GM21390 (cell line): ENCODE measurements at regions not wholly inside any gene's neighbourhood (a gene's known extent, or its start where the extent isn't known, plus 50 kb on each side); places are given as distances from the start of the nearest gene placed in this dataset.
"Not testable (repeated sequence)": the region's sequence is repeated elsewhere in the genome, so short reads cannot be mapped to it uniquely, and the experiment has no call there.

Experiments used
- ATAC-seq: cut with Tn5 transposase; IDR thresholded peaks from one replicate; pipeline ENCODE4 v1.9.1; 2021; ENCODE audit not compliant: unreplicated experiment

DNA sequence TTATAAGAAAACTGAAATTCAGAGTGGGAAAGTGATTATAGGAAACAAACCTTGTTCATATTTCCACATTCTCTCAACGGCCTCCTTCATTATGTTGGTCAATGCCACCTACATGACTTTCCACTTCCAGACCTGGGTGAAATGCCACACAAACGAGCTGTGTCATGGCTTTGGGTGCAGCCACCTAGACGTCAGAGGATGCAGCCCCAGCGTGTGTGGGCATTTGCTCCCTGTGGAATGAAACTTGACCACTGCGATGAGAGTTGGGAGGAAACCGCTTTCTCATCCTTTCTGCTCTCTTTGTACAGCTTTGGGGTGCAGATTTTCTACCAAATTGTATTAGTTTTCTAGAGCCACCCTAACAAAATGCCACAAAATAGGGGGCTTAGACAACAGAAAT lies 291.0 kb downstream of the CYRIA start:
- no peak for ATAC-seq

DNA sequence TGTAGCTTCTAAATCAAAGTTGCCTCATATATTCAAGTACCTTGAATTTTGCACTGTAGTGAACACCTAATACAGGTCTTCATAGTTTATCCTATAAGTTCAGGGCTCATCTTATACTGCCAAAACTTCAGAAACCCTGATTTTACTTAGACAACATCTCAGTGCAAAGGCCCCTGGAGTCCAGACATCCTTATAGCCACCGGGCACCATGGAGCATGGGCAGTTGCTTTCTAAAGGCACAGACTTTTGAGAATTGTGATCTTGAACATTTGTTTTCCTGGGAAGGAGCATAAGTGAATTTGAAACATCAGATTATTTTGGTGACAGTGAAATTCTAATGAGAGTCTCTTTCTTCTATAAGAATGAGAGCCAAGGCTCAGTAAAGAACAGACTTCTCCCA lies 292.3 kb downstream of the CYRIA start:
- ATAC-seq, result no peak

DNA sequence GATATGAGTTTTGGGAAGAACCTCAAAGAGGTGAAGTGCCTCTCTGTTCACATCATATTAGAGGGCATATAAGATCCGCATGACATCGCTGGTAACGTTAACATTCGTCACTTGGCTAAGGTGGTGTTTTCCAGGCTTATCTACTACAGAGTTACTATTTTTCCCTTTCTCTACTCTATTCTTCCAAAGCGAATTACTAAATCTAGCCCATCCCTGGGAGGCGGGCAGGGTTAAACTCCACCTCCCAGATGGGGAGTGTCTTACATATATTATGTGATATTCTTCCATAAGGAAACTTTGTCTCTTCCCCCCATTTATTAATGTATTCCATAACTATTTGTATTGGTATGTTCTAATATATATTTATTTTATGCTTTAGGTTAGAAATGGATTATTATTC lies 293.9 kb downstream of the CYRIA start:
- no peak for ATAC-seq

DNA sequence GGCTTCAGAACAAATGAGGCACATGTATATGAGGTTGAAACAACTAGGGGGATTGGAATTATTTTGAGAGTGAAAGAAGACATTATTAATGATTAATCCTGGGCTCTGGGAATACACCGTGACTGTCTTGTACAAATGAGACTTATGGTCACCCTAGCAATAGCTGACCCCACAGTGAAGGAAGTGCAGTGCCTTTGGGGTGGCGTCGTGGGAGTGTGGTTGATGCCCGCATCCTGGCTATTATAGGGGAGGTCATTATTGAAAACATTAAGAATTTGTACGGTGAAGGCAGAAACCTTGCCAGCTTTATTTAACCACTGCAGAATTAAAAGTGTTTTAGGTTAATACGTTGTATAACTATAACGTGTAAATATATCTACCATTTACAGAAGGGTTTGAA lies 296.7 kb downstream of the CYRIA start:
- ATAC-seq, result no peak

DNA sequence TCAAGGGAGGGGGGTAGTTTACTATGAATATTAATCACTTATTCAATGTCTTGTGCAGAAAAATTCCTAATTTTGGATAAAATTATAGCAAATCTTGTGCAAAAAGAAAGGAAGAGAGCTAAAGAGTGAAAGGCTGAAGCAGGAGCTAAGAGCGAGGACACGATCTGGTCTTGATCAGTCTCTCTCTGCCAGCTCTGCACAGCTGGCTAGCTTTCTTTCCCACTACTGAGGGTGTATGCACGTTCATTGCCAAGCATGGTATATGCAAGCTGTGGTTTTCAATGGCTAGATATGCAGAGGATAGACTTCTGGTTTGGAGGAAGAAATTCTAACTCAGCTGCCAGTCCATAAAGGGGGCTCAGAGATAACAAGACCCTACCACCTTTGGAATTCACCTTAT lies 297.3 kb downstream of the CYRIA start:
- no peak for ATAC-seq

DNA sequence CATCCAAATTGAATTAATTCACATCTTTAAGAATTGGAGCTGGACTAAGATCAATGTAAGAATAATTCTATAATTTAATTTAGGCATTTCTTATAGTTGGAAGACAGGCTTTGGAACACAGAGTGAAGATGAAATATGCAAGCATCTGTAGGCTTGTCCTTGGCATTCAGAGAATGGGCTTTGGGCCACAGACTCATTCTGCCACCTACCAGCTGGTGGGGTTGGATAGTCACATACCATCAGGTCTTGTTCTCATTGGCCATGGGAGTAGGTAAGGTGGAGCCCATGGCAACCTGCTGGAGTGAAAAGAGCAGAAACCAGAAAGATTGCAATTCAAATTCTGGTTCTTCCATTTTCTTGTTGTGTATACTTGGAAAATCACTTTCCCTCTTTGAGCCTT lies 300.3 kb downstream of the CYRIA start:
- ATAC-seq, result no peak

DNA sequence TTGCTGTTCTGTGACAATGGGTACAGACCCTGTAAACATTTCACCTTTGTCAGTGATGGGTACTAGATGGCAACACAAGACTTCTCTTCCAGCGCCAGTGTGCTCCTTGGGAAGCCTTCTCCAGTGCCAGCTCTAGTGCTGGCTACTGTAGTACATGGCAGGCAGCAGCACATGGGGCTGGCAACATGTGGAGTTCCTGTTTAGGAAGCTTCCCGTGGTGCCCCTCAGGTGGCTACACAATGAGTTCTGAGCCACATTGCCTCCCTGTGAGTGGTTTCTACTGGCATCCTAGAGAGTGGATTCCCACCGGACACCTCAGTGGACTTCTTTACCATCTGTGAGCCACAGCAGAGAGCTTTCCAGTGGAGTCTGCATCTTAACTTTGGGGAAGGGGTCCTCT lies 302.1 kb downstream of the CYRIA start:
- ATAC-seq, result no peak

DNA sequence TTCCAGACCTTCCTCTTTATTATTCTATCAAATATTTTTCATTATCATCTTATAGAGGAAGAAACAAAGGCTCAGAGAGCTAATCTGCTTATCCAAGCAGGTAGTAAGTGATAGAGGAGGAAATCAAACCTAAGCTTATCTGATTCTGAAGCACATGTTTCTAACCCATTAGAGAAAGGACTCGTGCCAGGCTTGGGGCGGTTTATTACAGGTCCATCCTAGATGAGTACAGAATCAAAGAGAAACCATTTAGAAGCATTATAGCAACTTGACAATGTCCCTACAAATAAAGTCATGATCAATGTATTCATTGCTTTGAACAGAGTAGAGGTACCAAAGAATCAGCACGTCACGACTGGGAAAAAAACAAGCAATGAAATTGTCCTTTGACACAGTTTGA lies 303.0 kb downstream of the CYRIA start:
- ATAC-seq, result no peak

DNA sequence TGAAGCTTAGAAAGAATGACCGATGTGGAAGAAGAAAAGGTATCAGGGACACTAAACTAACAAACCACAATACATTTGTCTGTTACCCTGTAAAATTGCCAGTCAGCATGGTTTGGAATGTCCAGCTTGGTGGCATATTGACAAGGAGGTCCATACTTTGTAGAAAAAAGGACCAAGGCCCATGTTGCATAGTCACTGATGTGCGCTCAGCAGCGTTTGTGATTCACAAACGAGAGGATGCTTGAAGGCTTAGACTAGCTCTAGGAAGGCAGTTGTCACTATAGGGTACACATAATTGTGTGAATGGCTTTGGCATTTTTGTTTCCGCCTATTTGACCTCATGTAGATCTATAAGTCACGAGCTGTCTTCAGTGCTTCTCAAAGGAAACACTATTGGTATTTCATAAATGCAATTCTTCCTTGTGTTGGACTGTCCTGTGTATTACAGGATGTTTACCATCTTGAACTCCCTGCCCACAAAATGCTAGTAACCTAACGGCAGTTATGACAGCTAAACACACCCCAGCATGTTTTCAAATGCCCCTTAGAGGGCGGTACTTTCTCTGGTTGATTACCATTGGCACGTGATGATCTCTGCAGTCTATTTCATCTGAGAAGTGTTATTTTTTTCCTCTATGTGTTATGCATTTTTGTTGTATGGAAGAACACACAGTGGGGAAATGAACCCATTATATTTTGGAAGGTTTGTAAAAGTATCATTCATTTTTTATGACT lies 304.2 kb downstream of the CYRIA start:
- ATAC-seq, result no peak

DNA sequence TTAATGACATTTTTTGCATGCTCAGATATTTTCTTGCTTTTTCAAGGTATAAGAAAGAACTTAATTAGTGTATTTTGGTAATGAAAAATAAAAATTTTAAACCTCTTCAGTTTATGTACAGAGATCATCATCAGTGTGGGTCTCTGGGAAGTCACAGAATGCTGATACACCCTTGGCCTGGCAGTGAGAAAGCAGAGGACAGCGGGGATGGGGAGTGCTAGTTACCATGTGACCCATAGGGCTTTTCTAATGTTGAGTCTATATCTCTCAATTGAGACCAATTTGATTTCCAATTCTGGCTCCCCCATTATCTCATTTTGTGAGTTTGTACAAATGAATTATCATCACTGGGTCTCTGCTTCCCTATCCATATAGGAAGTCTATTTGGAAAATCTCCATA lies 305.7 kb downstream of the CYRIA start:
- ATAC-seq, result no peak

DNA sequence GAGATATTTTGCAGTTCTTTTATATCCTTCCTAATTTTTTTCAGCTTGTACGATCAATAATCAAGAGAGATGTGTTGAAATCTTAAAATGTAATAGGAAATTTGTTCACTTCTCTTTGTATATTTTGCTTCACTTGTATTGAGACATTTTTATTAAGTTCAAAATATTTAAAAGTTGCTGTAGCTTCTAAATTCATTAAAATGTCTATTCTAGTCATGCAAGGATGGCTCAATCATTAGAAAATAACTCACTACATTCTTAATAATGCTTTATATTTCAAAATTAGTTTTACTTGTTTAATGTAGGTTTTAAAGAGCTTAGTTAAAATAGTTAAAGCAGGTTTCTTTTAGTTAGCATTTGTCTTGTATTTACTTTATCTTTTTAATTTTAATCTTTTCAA lies 308.4 kb downstream of the CYRIA start:
- no peak for ATAC-seq

DNA sequence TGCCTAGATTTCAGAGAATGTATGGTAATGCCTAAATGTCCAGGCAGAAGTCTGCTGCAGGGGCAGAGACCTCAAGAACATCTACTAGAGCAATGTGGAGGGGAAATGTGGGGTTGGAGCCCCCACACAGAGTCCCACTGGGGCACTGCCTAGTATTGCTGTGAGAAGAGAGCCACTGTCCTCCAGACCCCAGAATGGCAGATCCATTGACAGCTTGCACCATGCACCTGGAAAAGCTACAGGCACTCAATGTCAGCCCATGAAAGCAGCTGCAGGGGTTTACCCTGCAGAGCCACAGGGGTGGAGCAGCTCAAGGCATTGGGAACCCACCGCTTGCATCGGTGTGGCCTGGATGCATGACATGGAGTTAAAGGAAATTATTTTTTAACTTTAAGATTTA lies 314.1 kb downstream of the CYRIA start:
- ATAC-seq, result no peak

DNA sequence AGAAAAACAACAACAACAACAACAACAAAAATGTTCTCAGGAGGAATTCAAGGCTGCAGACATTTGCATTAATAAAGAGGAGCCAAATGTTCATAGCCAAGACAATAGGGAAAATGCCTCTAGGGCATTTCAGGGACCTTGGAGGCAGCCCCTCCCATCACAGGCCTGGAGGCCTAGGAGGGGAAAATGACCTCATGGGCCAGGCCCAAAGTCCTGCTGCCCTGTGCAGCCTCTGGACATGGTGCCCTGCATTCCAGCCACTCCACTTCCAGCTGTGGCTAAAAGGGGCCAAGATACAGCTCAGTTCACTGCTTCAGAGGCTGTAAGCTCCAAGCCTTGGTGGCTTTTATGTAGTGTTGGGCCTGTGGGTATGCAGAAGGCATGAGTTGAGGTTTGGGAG lies 314.5 kb downstream of the CYRIA start:
- ATAC-seq, result no peak

DNA sequence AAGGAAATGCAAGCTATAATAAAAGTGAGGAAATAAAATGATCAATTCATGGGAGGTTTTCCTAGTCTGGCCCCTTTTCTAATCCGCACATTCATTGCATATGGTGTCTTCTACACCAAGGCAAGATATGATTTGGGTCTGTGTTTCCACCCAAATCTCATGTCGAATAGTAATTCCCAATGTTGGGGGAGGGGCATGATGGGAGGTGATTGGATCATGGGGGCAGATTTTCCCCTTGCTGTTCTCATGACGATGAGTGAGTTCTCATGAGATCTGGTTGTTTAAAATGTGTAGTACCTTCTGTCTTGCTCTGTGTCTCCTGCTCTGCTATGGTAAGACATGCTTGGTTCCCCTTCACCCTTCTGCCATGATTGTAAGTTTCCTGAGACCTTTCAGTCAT lies 315.4 kb downstream of the CYRIA start:
- no peak for ATAC-seq

DNA sequence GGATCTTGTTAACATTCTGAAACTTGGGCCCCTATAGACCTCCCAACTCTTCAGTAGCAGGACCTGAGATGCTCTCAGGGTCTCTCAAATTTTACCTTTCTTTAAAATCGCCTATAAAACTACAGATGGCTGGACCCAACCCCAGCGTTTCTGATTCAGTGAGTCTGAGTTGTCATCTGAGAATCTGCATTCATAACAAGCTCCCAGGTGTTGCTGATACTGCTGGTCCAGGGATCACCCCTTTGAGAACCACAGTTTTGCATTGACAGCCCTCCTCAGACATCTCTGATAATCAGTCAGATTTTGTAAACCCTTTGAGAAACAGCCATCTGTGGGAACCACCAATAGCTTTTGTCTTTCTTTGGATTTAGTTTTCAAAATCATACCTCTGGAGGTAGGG lies 315.8 kb downstream of the CYRIA start:
- ATAC-seq, result no peak

DNA sequence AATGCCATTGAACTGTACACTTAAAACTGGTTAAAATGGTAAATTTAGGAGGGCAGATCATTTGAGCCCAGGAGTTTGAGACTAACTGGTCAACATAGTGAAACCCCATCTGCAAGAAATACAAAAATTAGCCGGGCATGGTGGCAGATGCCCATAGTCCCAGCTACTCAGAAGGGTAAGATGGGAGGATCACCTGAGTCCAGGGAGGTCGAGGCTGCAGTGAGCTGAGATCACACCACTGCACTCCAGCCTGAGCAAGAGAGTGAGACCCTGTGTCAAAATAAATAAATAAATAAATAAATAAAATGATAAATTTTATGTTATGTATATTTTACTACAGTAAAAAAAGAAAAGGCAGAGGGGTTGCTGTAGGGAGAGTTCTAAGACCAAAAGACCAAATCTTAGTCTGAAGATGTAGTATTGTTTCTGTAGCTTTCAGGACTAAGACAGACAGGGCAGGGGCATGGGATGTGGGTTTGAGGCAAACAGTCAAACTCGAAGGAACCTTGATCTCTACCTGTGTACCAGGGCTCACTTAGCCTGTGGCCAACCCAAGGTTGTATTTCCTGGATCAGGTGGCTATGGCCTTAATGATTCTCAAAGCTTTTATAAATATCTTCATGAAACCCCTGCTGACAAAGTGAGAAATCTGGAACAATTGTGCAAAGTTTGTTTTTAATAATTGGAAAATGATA lies 316.7 kb downstream of the CYRIA start:
- no peak for ATAC-seq

DNA sequence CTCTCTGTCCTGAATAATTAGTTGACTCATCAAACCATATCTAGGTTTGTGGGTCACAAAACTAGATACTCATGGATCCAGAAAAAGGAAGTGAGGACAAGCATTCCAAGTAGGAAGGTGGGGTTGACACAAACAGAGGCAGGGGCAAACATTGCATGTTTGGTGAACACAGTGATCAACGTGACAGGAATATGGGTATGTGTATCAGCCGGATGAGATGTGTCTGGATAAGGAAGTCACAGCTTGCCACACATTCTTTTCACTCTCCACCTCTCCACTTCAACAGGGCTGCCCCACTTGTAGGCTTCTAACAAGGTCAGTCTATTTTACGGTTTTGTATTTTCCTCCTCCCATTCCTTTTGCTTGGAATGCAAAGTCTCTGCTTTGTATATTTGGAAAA lies 319.0 kb downstream of the CYRIA start:
- ATAC-seq, result no peak

DNA sequence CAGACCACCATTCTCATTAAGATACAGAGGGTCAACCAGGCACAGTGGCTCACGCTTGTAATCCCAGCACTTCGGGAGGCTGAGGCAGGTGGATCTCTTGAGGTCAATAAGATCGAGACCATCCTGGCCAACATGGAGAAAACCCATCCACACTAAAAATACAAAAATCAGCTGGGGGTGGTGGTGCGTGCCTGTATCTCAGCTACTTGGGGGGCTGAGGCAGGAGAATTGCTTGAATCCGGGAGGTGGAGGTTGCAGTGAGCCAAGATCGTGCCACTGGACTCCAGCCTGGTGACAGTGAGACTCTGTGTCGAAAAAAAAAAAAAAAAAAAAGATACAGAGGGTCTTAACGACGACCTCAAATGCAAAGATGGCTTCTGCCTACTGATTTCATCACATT lies 320.4 kb downstream of the CYRIA start:
- ATAC-seq, result not testable (repeated sequence)

DNA sequence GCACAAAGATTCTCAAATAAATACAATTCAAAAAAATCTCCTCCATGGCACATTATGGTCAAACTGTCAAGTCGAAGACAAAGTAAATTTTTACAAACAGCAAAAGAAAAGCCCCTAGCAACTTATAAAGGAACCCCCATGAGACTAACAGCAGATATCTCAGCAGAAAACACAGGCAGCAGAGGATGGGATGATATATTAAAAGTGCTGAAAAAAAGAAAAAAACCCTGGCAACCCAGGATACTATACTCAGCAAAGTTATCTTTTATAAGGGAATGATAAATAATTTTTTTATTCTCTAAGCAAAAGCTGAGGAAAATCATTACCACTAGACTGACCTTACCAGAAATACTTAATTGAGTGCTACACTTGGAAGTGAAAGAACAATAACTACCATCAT lies 326.4 kb downstream of the CYRIA start:
- no peak for ATAC-seq

DNA sequence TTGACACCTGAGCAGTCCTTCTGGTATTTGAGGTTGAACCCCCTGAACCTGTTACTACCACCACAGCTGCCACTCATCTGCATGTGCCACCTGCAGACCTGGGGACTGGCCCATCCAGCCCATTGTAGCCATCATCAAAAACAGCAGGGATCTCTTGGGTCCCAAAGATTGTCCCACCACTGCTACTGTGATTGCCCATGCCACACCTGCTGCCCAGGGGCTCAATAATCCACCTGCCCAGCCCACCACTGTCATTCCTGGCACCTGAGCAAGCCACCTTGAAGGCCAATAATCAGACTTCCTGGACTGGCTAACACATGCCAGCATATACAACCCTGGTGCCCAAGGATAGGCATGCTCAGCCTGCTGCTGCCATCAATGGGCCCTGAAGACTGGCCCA lies 327.6 kb downstream of the CYRIA start:
- no peak for ATAC-seq

DNA sequence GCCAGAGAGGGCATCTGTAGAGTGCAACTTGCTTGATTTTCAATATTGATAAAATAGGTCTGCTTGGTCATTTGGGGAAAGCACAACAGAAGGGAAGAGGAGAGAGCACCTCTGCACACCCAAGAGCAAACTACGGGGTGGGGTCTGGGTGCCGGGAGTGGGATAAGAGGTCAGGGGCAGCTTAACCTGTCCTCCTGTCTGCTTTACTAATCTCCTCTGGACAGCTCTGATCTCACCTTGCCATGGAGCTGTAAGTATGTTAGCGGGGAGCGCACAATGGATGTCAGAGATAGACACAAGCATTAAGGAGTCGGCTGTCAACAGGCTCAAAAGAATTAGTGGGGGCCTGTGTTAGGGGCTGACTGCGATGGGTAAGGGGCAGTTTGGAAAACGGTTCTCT lies 328.7 kb downstream of the CYRIA start:
- ATAC-seq, result no peak

DNA sequence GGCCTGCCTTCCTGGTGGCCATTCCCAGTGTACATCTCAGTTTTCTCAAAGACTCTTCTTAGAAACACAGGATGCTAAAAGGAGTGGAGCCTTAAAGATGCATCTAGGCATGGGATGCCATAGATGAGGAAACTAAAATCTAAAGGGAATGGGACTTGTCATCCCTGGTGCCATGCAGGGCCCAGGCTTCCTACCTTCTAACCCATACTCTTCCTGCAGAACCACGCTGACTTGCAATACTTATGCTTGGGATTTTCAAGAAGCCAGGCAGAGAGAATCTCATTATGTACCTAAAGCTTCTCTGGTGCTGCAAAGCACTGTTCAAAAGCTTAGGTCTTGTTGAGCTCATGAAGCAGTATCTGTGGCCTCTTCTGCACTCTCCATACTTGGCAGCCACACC lies 329.1 kb downstream of the CYRIA start:
- ATAC-seq, result no peak

DNA sequence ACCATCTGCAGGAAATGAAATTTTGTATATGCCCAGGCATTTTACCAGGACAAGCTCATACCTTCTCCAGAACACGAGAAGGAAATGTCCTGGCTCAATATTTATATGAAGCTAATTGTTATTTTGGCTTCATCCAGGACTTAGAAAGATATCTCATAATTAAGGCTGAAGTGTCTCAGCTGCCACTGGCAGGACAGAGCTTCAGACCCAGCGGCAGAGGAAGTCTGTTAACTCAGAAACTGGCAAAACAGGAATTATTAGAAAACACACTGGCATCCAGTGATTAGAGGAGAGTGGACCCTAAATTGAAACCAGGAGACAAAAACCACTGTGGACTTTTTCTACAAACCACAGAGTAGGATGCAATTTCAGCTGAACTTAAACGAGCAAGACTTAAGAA lies 329.7 kb downstream of the CYRIA start:
- no peak for ATAC-seq
